Liver (tissue), 8 donors: ENCODE measurements at regions not wholly inside any gene's neighbourhood (a gene's known extent, or its start where the extent isn't known, plus 50 kb on each side); places are given as distances from the start of the nearest gene placed in this dataset.

ENCODE experiments used
- DNase-seq: peaks from one replicate; pipeline ENCODE4 v3.0.0-alpha.2; 2017; ENCODE audit warnings: low spot score
- H3K27ac ChIP-seq, 2 donors: one replicate each; pipeline ENCODE4 v1.7.0; 2013; ENCODE audit warnings: inconsistent platforms in 2 of 2, low read length in 2 of 2, control low read depth in 1 of 2, low read depth in 1 of 2, mild to moderate bottlenecking in 1 of 2
- H3K27me3 ChIP-seq, 4 donors: one replicate each; pipeline versions ENCODE4 v1.6.1 to v1.7.0; 2013; ENCODE audit warnings: low read length in 3 of 4, inconsistent platforms in 1 of 4, mild to moderate bottlenecking in 1 of 4, moderate library complexity in 1 of 4; ENCODE audit not compliant: control insufficient read depth in 4 of 4, insufficient read depth in 4 of 4
- H3K36me3 ChIP-seq, 4 donors: one replicate each; pipeline versions ENCODE4 v1.6.1 to v1.7.0; 2013; ENCODE audit warnings: low read length in 3 of 4, mild to moderate bottlenecking in 3 of 4, low read depth in 1 of 4, moderate library complexity in 1 of 4; ENCODE audit not compliant: control insufficient read depth in 4 of 4, insufficient read depth in 3 of 4
- H3K4me1 ChIP-seq, 4 donors: one replicate each; pipeline versions ENCODE4 v1.6.1 to v1.7.0; 2013; ENCODE audit warnings: low read length in 3 of 4, mild to moderate bottlenecking in 3 of 4, moderate library complexity in 1 of 4; ENCODE audit not compliant: control insufficient read depth in 4 of 4, insufficient read depth in 4 of 4
- H3K4me3 ChIP-seq, 3 donors: one replicate each; pipeline versions ENCODE4 v1.6.1 to v1.7.0; 2013; ENCODE audit warnings: low read length in 3 of 3, control low read depth in 1 of 3, low read depth in 1 of 3, mild to moderate bottlenecking in 1 of 3
- H3K9ac ChIP-seq, 2 donors: one replicate each; pipeline ENCODE4 v1.7.0; 2013; ENCODE audit warnings: low read length in 2 of 2, mild to moderate bottlenecking in 2 of 2, moderate library complexity in 2 of 2, control low read depth in 1 of 2, low read depth in 1 of 2
- H3K9me3 ChIP-seq, 4 donors: one replicate each; pipeline versions ENCODE4 v1.6.1 to v1.7.0; 2013; ENCODE audit warnings: low read length in 3 of 4; ENCODE audit not compliant: control insufficient read depth in 4 of 4
- EGR1 ChIP-seq, 2 donors: IDR thresholded peaks; 2 replicates each; pipeline ENCODE4 v1.6.1; 2016 to 2018; ENCODE audit warnings: antibody characterized with exemption in 2 of 2, low read depth in 2 of 2
- FOXA1 ChIP-seq: IDR thresholded peaks from 2 replicates; pipeline ENCODE4 v1.6.1; 2016; ENCODE audit warnings: antibody characterized with exemption
- FOXA2 ChIP-seq: IDR thresholded peaks from 2 replicates; pipeline ENCODE4 v1.6.1; 2016; ENCODE audit warnings: antibody characterized with exemption
- GABPA ChIP-seq, 2 donors: IDR thresholded peaks in 1 of 2; conservative IDR thresholded peaks in 1 of 2; 2 replicates each; pipeline ENCODE4 v1.6.1; 2016; ENCODE audit warnings: antibody characterized with exemption in 2 of 2, mild to moderate bottlenecking in 1 of 2, moderate library complexity in 1 of 2
- HNF4A ChIP-seq, 2 donors: conservative IDR thresholded peaks; 2 replicates each; pipeline ENCODE4 v1.6.1; 2016; ENCODE audit warnings: antibody characterized with exemption in 2 of 2, mild to moderate bottlenecking in 2 of 2
- HNF4G ChIP-seq: IDR thresholded peaks from 2 replicates; pipeline ENCODE4 v1.6.1; 2016; ENCODE audit warnings: antibody characterized with exemption
- JUND ChIP-seq, 2 donors: IDR thresholded peaks; 2 replicates each; pipeline ENCODE4 v1.6.1; 2016; ENCODE audit warnings: antibody characterized with exemption in 2 of 2
- NR2F2 ChIP-seq: IDR thresholded peaks from 2 replicates; pipeline ENCODE4 v1.6.1; 2016; ENCODE audit warnings: antibody characterized with exemption
- RAD21 ChIP-seq, 2 donors: IDR thresholded peaks; 2 replicates each; pipeline ENCODE4 v1.6.1; 2016; ENCODE audit warnings: antibody characterized with exemption in 2 of 2, mild to moderate bottlenecking in 2 of 2
- RXRA ChIP-seq, 2 donors: IDR thresholded peaks; 2 replicates each; pipeline ENCODE4 v1.6.1; 2017 to 2018; ENCODE audit warnings: antibody characterized with exemption in 2 of 2, mild to moderate bottlenecking in 1 of 2
- SP1 ChIP-seq: IDR thresholded peaks from 2 replicates; pipeline ENCODE4 v1.6.1; 2018; ENCODE audit warnings: antibody characterized with exemption, mild to moderate bottlenecking
- TAF1 ChIP-seq: conservative IDR thresholded peaks from 2 replicates; pipeline ENCODE4 v1.6.1; 2016; ENCODE audit warnings: antibody characterized with exemption, mild to moderate bottlenecking
- YY1 ChIP-seq: IDR thresholded peaks from 2 replicates; pipeline ENCODE4 v1.6.1; 2016; ENCODE audit warnings: antibody characterized with exemption, mild to moderate bottlenecking
- WGBS: extraction: QIAGEN DNeasy Blood & Tissue Kit; methylation state at CpG from one replicate; pipeline ENCODE4 v1.1.7; 2013; 5-methylcytosine and 5-hydroxymethylcytosine counted together
- TF ChIP-seq, protein P1 (sequence below): IDR thresholded peaks from 2 replicates; pipeline ENCODE4 v1.6.1; 2016; ENCODE audit warnings: antibody characterized with exemption, mild to moderate bottlenecking
- TF ChIP-seq, protein P2 (sequence below): fragments of 150-350 bp; IDR thresholded peaks from 2 replicates; pipeline ENCODE4 v1.5.1; 2017; ENCODE audit warnings: improper control_type of control experiment, low read depth, low read length; ENCODE audit not compliant: missing input control
- TF ChIP-seq, protein P3 (sequence below): IDR thresholded peaks from 2 replicates; pipeline ENCODE4 v1.6.1; 2016; ENCODE audit warnings: antibody characterized with exemption
- TF ChIP-seq, protein P4 (sequence below): IDR thresholded peaks from 2 replicates; pipeline ENCODE4 v1.6.1; 2016; ENCODE audit warnings: antibody characterized with exemption
- donor health status: healthy.
- donor health status: healthy.
- donor health status: healthy.
- donor health status: healthy.
- donor health status: healthy.

DNA sequence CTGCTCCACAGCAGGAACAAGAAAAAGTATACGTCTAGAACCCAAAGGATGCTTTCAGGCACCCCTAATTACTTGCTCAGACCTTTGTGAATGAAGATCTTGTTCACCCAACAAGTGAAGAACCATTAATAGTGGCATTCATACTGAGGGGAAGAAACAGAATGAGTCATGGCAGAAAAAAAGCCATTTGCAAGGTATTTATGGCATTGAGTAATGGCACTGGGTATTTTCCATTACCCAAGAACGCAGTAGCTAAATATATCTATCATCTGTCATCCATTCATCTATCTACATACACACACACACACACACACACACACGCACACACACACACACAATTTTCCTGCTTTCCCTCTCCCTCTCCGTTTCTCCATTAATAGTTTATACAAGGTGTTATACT lies 56.4 kb upstream of the XIRP2 start:
- WGBS, result 73% methylated on average over 4 of the region's 4 CpGs
- DNase-seq, result no peak
- no peak for TF ChIP-seq SP1
- TF ChIP-seq, protein P1, sequence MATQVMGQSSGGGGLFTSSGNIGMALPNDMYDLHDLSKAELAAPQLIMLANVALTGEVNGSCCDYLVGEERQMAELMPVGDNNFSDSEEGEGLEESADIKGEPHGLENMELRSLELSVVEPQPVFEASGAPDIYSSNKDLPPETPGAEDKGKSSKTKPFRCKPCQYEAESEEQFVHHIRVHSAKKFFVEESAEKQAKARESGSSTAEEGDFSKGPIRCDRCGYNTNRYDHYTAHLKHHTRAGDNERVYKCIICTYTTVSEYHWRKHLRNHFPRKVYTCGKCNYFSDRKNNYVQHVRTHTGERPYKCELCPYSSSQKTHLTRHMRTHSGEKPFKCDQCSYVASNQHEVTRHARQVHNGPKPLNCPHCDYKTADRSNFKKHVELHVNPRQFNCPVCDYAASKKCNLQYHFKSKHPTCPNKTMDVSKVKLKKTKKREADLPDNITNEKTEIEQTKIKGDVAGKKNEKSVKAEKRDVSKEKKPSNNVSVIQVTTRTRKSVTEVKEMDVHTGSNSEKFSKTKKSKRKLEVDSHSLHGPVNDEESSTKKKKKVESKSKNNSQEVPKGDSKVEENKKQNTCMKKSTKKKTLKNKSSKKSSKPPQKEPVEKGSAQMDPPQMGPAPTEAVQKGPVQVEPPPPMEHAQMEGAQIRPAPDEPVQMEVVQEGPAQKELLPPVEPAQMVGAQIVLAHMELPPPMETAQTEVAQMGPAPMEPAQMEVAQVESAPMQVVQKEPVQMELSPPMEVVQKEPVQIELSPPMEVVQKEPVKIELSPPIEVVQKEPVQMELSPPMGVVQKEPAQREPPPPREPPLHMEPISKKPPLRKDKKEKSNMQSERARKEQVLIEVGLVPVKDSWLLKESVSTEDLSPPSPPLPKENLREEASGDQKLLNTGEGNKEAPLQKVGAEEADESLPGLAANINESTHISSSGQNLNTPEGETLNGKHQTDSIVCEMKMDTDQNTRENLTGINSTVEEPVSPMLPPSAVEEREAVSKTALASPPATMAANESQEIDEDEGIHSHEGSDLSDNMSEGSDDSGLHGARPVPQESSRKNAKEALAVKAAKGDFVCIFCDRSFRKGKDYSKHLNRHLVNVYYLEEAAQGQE, result no peak
- no peak for TF ChIP-seq HNF4G
- TF ChIP-seq JUND (IDR thresholded peaks at IDR 0.05), result no peak
- no peak for TF ChIP-seq EGR1 (IDR thresholded peaks at IDR 0.05; ENCODE audit: low read depth in 2 of 2)

DNA sequence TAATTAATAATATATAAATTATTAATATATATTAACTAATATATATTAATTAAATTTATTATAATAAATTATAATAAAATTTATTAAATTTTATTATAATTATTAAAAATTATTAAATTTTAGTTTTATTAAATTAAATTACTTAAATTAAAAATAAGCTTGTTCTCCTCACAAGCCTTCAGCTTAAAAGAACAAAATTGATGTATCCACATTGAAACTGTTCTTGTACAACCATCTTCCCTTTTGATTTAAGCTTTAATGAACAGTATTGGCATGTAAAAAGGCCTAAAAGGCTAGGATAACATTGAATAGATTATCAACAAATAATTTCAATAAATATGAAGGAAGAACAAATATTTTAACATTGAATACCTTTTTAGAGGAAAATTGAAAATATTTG lies 62.4 kb upstream of the XIRP2 start:
- no peak overlapping the region for H3K27ac ChIP-seq
- no peak for TF ChIP-seq HNF4G
- no peak for TF ChIP-seq HNF4A (conservative IDR thresholded peaks at IDR 0.05)
- TF ChIP-seq RAD21 (IDR thresholded peaks at IDR 0.05), result no peak
- no peak for TF ChIP-seq YY1
- no peak for TF ChIP-seq FOXA1
- TF ChIP-seq, protein P1, result no peak
- no peak for TF ChIP-seq JUND (IDR thresholded peaks at IDR 0.05)
- TF ChIP-seq, protein P2, sequence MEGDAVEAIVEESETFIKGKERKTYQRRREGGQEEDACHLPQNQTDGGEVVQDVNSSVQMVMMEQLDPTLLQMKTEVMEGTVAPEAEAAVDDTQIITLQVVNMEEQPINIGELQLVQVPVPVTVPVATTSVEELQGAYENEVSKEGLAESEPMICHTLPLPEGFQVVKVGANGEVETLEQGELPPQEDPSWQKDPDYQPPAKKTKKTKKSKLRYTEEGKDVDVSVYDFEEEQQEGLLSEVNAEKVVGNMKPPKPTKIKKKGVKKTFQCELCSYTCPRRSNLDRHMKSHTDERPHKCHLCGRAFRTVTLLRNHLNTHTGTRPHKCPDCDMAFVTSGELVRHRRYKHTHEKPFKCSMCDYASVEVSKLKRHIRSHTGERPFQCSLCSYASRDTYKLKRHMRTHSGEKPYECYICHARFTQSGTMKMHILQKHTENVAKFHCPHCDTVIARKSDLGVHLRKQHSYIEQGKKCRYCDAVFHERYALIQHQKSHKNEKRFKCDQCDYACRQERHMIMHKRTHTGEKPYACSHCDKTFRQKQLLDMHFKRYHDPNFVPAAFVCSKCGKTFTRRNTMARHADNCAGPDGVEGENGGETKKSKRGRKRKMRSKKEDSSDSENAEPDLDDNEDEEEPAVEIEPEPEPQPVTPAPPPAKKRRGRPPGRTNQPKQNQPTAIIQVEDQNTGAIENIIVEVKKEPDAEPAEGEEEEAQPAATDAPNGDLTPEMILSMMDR, result no peak
- no peak for TF ChIP-seq FOXA2
- TF ChIP-seq SP1, result no peak
- TF ChIP-seq, protein P3, sequence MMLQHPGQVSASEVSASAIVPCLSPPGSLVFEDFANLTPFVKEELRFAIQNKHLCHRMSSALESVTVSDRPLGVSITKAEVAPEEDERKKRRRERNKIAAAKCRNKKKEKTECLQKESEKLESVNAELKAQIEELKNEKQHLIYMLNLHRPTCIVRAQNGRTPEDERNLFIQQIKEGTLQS, result no peak
- TF ChIP-seq, protein P4, sequence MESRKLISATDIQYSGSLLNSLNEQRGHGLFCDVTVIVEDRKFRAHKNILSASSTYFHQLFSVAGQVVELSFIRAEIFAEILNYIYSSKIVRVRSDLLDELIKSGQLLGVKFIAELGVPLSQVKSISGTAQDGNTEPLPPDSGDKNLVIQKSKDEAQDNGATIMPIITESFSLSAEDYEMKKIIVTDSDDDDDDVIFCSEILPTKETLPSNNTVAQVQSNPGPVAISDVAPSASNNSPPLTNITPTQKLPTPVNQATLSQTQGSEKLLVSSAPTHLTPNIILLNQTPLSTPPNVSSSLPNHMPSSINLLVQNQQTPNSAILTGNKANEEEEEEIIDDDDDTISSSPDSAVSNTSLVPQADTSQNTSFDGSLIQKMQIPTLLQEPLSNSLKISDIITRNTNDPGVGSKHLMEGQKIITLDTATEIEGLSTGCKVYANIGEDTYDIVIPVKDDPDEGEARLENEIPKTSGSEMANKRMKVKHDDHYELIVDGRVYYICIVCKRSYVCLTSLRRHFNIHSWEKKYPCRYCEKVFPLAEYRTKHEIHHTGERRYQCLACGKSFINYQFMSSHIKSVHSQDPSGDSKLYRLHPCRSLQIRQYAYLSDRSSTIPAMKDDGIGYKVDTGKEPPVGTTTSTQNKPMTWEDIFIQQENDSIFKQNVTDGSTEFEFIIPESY, result no peak
- no peak for TF ChIP-seq NR2F2
- no peak for TF ChIP-seq GABPA (IDR thresholded peaks at IDR 0.05 in 1 of 2, conservative IDR thresholded peaks at IDR 0.05 in 1 of 2)
- no peak for TF ChIP-seq TAF1
- no peak for TF ChIP-seq RXRA (IDR thresholded peaks at IDR 0.05)
- TF ChIP-seq EGR1 (IDR thresholded peaks at IDR 0.05; ENCODE audit: low read depth in 2 of 2), result no peak
- H3K27me3 ChIP-seq, result no peaks in the 10 kb centered on the region
- no peaks in the 10 kb centered on the region for H3K36me3 ChIP-seq
- H3K4me3 ChIP-seq, result no peak overlapping the region
- DNase-seq, result no peak
- H3K4me1 ChIP-seq, result no peaks in the 10 kb centered on the region
- H3K9ac ChIP-seq, result no peak overlapping the region
- no peaks in the 10 kb centered on the region for H3K9me3 ChIP-seq

More for the DNA sequence above, 56.4 kb upstream of the XIRP2 start:
- H3K36me3 ChIP-seq, result no peaks in the 10 kb centered on the region
- H3K9ac ChIP-seq, result no peak overlapping the region
- no peaks in the 10 kb centered on the region for H3K4me1 ChIP-seq
- H3K4me3 ChIP-seq, result no peak overlapping the region
- H3K27ac ChIP-seq, result no peak overlapping the region
- no peaks in the 10 kb centered on the region for H3K27me3 ChIP-seq
- no peaks in the 10 kb centered on the region for H3K9me3 ChIP-seq
